ENCODE measurements at regions not wholly inside any gene's neighbourhood (a gene's known extent, or its start where the extent isn't known, plus 50 kb on each side); places are given as distances from the start of the nearest gene placed in this dataset.

- TF ChIP-seq CTCF (IDR thresholded peaks at IDR 0.05) (no peak), POLR2A (IDR thresholded peaks at IDR 0.05) (no peak)
Observed at GRCh38 chrX:9122519-9123245, 88.8 kb upstream of the FAM9B start.
